GM23338 (cell line): ENCODE measurements at regions not wholly inside any gene's neighbourhood (a gene's known extent, or its start where the extent isn't known, plus 50 kb on each side); places are given as distances from the start of the nearest gene placed in this dataset.

Source experiments
- ATAC-seq: fragments of 200-7000 bp; cut with Tn5 transposase; 3 replicates; pipeline ENCODE4 v1.9.1; 2020
- DNase-seq: peaks from one replicate; pipeline ENCODE4 v3.0.0-alpha.2; 2015; ENCODE audit warnings: low spot score
- H2AFZ ChIP-seq: fragments of 200-600 bp; sonication (generic); 2 replicates; pipeline ENCODE4 v1.8.0; 2016; ENCODE audit warnings: antibody characterized with exemption, mild to moderate bottlenecking, moderate library complexity
- H3F3A ChIP-seq: fragments of 200-600 bp; sonication (generic); replicated peaks from 2 replicates; pipeline ENCODE4 v1.8.0; 2017; ENCODE audit warnings: antibody characterized with exemption, mixed run types, low read depth
- H3K27ac ChIP-seq: fragments of 200-600 bp; sonication (generic); 2 replicates; pipeline ENCODE4 v1.6.1; 2016; ENCODE audit warnings: low read depth
- H3K27me3 ChIP-seq: fragments of 200-600 bp; sonication (generic); 2 replicates; pipeline ENCODE4 v1.8.0; 2016; ENCODE audit warnings: mild to moderate bottlenecking, mixed run types, moderate library complexity; ENCODE audit not compliant: insufficient read depth
- H3K36me3 ChIP-seq: fragments of 200-600 bp; sonication (generic); 2 replicates; pipeline ENCODE4 v1.8.0; 2016; ENCODE audit warnings: mild to moderate bottlenecking; ENCODE audit not compliant: insufficient read depth
- H3K4me1 ChIP-seq: fragments of 200-600 bp; sonication (generic); 2 replicates; pipeline ENCODE4 v1.8.0; 2016; ENCODE audit warnings: mild to moderate bottlenecking, moderate library complexity; ENCODE audit not compliant: insufficient read depth
- H3K4me2 ChIP-seq: fragments of 200-600 bp; sonication (generic); 2 replicates; pipeline ENCODE4 v1.7.1; 2017; ENCODE audit warnings: mixed run types
- H3K4me3 ChIP-seq: fragments of 200-600 bp; sonication (generic); 2 replicates; pipeline ENCODE4 v1.6.1; 2016; ENCODE audit warnings: mixed run types
- H3K79me2 ChIP-seq: fragments of 200-600 bp; sonication (generic); replicated peaks from 2 replicates; pipeline ENCODE4 v1.8.0; 2017; ENCODE audit warnings: mild to moderate bottlenecking; ENCODE audit not compliant: insufficient read depth
- H3K9me2 ChIP-seq: fragments of 200-600 bp; sonication (generic); 2 replicates; pipeline ENCODE4 v1.8.0; 2017; ENCODE audit not compliant: insufficient read depth
- H4K20me1 ChIP-seq: fragments of 200-600 bp; sonication (generic); replicated peaks from 2 replicates; pipeline ENCODE4 v1.8.0; 2017; ENCODE audit warnings: mild to moderate bottlenecking; ENCODE audit not compliant: insufficient read depth
- H3K27ac Mint-ChIP-seq: 2 replicates; pipeline ENCODE4 v1.8.0; 2020; ENCODE audit warnings: inconsistent platforms, mild to moderate bottlenecking, moderate library complexity, mixed read lengths
- H3K27me3 Mint-ChIP-seq: 3 replicates; pipeline ENCODE4 v1.8.0; 2022; ENCODE audit warnings: low read depth, mild to moderate bottlenecking, moderate library complexity, mixed read lengths, inconsistent platforms; ENCODE audit not compliant: insufficient read depth, poor library complexity
- H3K36me3 Mint-ChIP-seq: 3 replicates; pipeline ENCODE4 v1.8.0; 2021; ENCODE audit warnings: low read depth, mild to moderate bottlenecking, inconsistent platforms, moderate library complexity, mixed read lengths
- H3K4me1 Mint-ChIP-seq: 3 replicates; pipeline ENCODE4 v1.8.0; 2020; ENCODE audit warnings: mild to moderate bottlenecking, inconsistent platforms, mixed read lengths
- H3K4me3 Mint-ChIP-seq: 3 replicates; pipeline ENCODE4 v1.8.0; 2021; ENCODE audit warnings: moderate library complexity, mild to moderate bottlenecking, inconsistent platforms, mixed read lengths
- H3K9me3 Mint-ChIP-seq: 3 replicates; pipeline ENCODE4 v1.8.0; 2020; ENCODE audit warnings: moderate library complexity, mild to moderate bottlenecking, inconsistent platforms, mixed read lengths
- EZH2 ChIP-seq: fragments of 200-600 bp; sonication (generic); IDR thresholded peaks from one replicate; pipeline ENCODE4 v1.8.0; 2017; ENCODE audit warnings: antibody characterized with exemption, mild to moderate bottlenecking, low read depth; ENCODE audit not compliant: unreplicated experiment
- EZH2phosphoT487 ChIP-seq: fragments of 200-600 bp; sonication (generic); IDR thresholded peaks from one replicate; pipeline ENCODE4 v1.8.1; 2018; ENCODE audit warnings: antibody characterized with exemption; ENCODE audit not compliant: unreplicated experiment
- JUNB ChIP-seq: IDR thresholded peaks from one replicate; pipeline ENCODE4 v1.6.1; 2016; ENCODE audit warnings: antibody characterized with exemption; ENCODE audit not compliant: unreplicated experiment
- NANOG ChIP-seq: IDR thresholded peaks from 2 replicates; pipeline ENCODE4 v1.6.1; 2016; ENCODE audit warnings: antibody characterized with exemption, borderline replicate concordance
- POLR2AphosphoS5 ChIP-seq: IDR thresholded peaks from 2 replicates; pipeline ENCODE4 v1.6.1; 2016; ENCODE audit warnings: antibody characterized with exemption, low read depth
- REST ChIP-seq: IDR thresholded peaks from one replicate; pipeline ENCODE4 v1.6.1; 2018; ENCODE audit warnings: antibody characterized with exemption; ENCODE audit not compliant: unreplicated experiment
- STAT1 ChIP-seq: IDR thresholded peaks from one replicate; pipeline ENCODE4 v1.6.1; 2016; ENCODE audit warnings: antibody characterized with exemption; ENCODE audit not compliant: unreplicated experiment
- ZNF114 ChIP-seq: fragments of 250-450 bp; sonication (Bioruptor Pico); IDR thresholded peaks from 2 replicates; pipeline ENCODE4 v1.5.0; 2020; ENCODE audit warnings: mild to moderate bottlenecking, moderate library complexity
- ZNF331 ChIP-seq: fragments of 250-450 bp; sonication (Bioruptor Pico); IDR thresholded peaks from 2 replicates; pipeline ENCODE4 v1.5.0; 2020; ENCODE audit warnings: low read depth, mild to moderate bottlenecking, moderate library complexity

- Histone ChIP-seq H2AFZ (no peak overlapping the region), H3K4me3 (no peak overlapping the region), H3K4me1 (peaks cover 15% of the 10 kb centered on the region; the same call in 1 of the 2 replicates), H3K9me2 (no peaks in the 10 kb centered on the region), H3K79me2 (peaks cover 59% of the 10 kb centered on the region), H3K27me3 (no peaks in the 10 kb centered on the region), H3K4me2 (no peak overlapping the region), H3F3A (no peaks in the 10 kb centered on the region), H4K20me1 (peaks cover 2% of the 10 kb centered on the region; the same call in 1 of the 2 replicates), H3K36me3 (no peaks in the 10 kb centered on the region), H3K27ac (no peak overlapping the region; the same call in 1 of the 2 replicates)
- H3K9me3 Mint-ChIP-seq, result peaks cover 10% of the 10 kb centered on the region; the same call in 2 of the 3 replicates
- no peak overlapping the region for H3K27ac Mint-ChIP-seq
- DNase-seq, result no peak
- ATAC-seq, result no peak
- H3K27me3 Mint-ChIP-seq, result peaks cover 12% of the 10 kb centered on the region
- no peak for TF ChIP-seq REST
- H3K4me1 Mint-ChIP-seq, result peaks cover 44% of the 10 kb centered on the region
- no peak overlapping the region for H3K4me3 Mint-ChIP-seq
- H3K36me3 Mint-ChIP-seq, result peaks cover 41% of the 10 kb centered on the region
These were observed 87.1 kb upstream of the FOXN3 start for GRCh38 chr14:89504091-89504490.

GRCh38 chr14:89503431-89503996, 86.5 kb upstream of the FOXN3 start:
- Histone ChIP-seq H3K27me3 (no peaks in the 10 kb centered on the region), H3K9me2 (no peaks in the 10 kb centered on the region), H2AFZ (no peak overlapping the region), H3K4me2 (no peak overlapping the region), H3K27ac (no peak overlapping the region), H3F3A (no peaks in the 10 kb centered on the region), H3K4me1 (peaks cover 18% of the 10 kb centered on the region; the same call in 1 of the 2 replicates), H3K4me3 (no peak overlapping the region), H4K20me1 (peaks cover 2% of the 10 kb centered on the region; the same call in 1 of the 2 replicates), H3K79me2 (peaks cover 55% of the 10 kb centered on the region), H3K36me3 (no peaks in the 10 kb centered on the region)
- H3K4me3 Mint-ChIP-seq, result no peak overlapping the region
- peaks cover 46% of the 10 kb centered on the region for H3K4me1 Mint-ChIP-seq
- peaks cover 10% of the 10 kb centered on the region for H3K27me3 Mint-ChIP-seq
- no peak for ATAC-seq
- H3K9me3 Mint-ChIP-seq, result peaks cover 10% of the 10 kb centered on the region; the same call in 2 of the 3 replicates
- H3K27ac Mint-ChIP-seq, result no peak overlapping the region
- H3K36me3 Mint-ChIP-seq, result peaks cover 41% of the 10 kb centered on the region
- DNase-seq, result no peak
- TF ChIP-seq REST (no peak), EZH2 (no peak), STAT1 (no peak), ZNF114 (CRISPR knock-in tag) (no peak), EZH2phosphoT487 (no peak), POLR2AphosphoS5 (no peak), JUNB (no peak), ZNF331 (CRISPR knock-in tag) (no peak), NANOG (no peak)
